ENCODE measurements at regions not wholly inside any gene's neighbourhood (a gene's known extent, or its start where the extent isn't known, plus 50 kb on each side); places are given as distances from the start of the nearest gene placed in this dataset.
"Not testable (repeated sequence)": the region's sequence is repeated elsewhere in the genome, so short reads cannot be mapped to it uniquely, and the experiment has no call there.

GRCh38 chr1:199920635-199921034, 106.9 kb upstream of the NR5A2 start:
- DNase-seq (ENCODE audit: low read depth), result no peak

GRCh38 chr1:199929556-199929955, 98.0 kb upstream of the NR5A2 start:
- DNase-seq (ENCODE audit: low read depth), result no peak

GRCh38 chr1:199930067-199930466, 97.4 kb upstream of the NR5A2 start:
- not testable (repeated sequence) for DNase-seq (ENCODE audit: low read depth)

GRCh38 chr1:199931666-199932377, 95.7 kb upstream of the NR5A2 start:
- DNase-seq (ENCODE audit: low read depth), result peak; percentile 20

GRCh38 chr1:199932462-199932861, 95.0 kb upstream of the NR5A2 start:
- no peak for DNase-seq (ENCODE audit: low read depth)

GRCh38 chr1:199936441-199936840, 91.1 kb upstream of the NR5A2 start:
- no peak for DNase-seq (ENCODE audit: low read depth)

GRCh38 chr1:199937161-199937560, 90.3 kb upstream of the NR5A2 start:
- no peak for DNase-seq (ENCODE audit: low read depth)

- DNase-seq (ENCODE audit: low read depth), result no peak
Observed at GRCh38 chr1:199937661-199938060, 89.8 kb upstream of the NR5A2 start.

GRCh38 chr1:199944986-199945385, 82.5 kb upstream of the NR5A2 start:
- DNase-seq (ENCODE audit: low read depth), result no peak

- no peak for DNase-seq (ENCODE audit: low read depth)
Observed at GRCh38 chr1:199945591-199945990, 81.9 kb upstream of the NR5A2 start.

- DNase-seq (ENCODE audit: low read depth), result no peak
Observed at GRCh38 chr1:199946305-199947155, 81.0 kb upstream of the NR5A2 start.

- DNase-seq (ENCODE audit: low read depth), result no peak
Observed at GRCh38 chr1:199948587-199949280, 78.8 kb upstream of the NR5A2 start.

- DNase-seq (ENCODE audit: low read depth), result not testable (repeated sequence)
Observed at GRCh38 chr1:199951005-199951404, 76.5 kb upstream of the NR5A2 start.

GRCh38 chr1:199953651-199954050, 73.9 kb upstream of the NR5A2 start:
- no peak for DNase-seq (ENCODE audit: low read depth)

GRCh38 chr1:199954699-199955098, 72.8 kb upstream of the NR5A2 start:
- no peak for DNase-seq (ENCODE audit: low read depth)

- DNase-seq (ENCODE audit: low read depth), result no peak
Observed at GRCh38 chr1:199955235-199955634, 72.3 kb upstream of the NR5A2 start.

- DNase-seq (ENCODE audit: low read depth), result no peak
Observed at GRCh38 chr1:199956005-199956404, 71.5 kb upstream of the NR5A2 start.

- DNase-seq (ENCODE audit: low read depth), result no peak
Observed at GRCh38 chr1:199959033-199959774, 68.3 kb upstream of the NR5A2 start.

- DNase-seq (ENCODE audit: low read depth), result no peak
Observed at GRCh38 chr1:199959775-199960110, 67.8 kb upstream of the NR5A2 start.

- no peak for DNase-seq (ENCODE audit: low read depth)
Observed at GRCh38 chr1:199970125-199970524, 57.4 kb upstream of the NR5A2 start.

GRCh38 chr1:199976496-199977144, 50.9 kb upstream of the NR5A2 start:
- DNase-seq (ENCODE audit: low read depth), result no peak

Data from fibroblast of gingiva (primary cell).